HG02884 (cell line): ENCODE measurements at regions not wholly inside any gene's neighbourhood (a gene's known extent, or its start where the extent isn't known, plus 50 kb on each side); places are given as distances from the start of the nearest gene placed in this dataset.
"Not testable (repeated sequence)": the region's sequence is repeated elsewhere in the genome, so short reads cannot be mapped to it uniquely, and the experiment has no call there.

Source experiments
- ATAC-seq: cut with Tn5 transposase; IDR thresholded peaks from one replicate; pipeline ENCODE4 v1.9.1; 2021; ENCODE audit warnings: mild to moderate bottlenecking, moderate library complexity; ENCODE audit not compliant: unreplicated experiment

DNA sequence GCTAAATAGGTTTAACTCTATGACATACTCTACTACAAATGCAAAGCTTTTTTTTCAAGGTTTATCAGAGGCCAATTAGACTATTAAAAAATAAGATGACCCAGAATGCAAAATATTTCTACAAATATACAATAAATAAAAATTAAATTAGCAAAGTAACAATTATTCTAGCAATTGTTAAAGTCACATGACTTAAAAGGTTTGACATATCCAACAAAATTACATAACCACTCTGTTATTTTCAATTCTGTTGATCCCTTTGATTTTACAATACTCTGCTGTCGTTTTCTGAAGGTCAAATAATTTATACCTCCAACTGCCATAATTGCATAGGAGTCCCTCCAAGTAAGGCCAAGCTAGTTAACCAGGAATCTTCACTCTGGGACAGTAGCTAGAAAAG is 292.6 kb upstream of the MIR17HG start:
- no peak for ATAC-seq

GRCh38 chr13:91056746-91057145 is 290.7 kb upstream of the MIR17HG start:
- peak; percentile 71 for ATAC-seq

DNA sequence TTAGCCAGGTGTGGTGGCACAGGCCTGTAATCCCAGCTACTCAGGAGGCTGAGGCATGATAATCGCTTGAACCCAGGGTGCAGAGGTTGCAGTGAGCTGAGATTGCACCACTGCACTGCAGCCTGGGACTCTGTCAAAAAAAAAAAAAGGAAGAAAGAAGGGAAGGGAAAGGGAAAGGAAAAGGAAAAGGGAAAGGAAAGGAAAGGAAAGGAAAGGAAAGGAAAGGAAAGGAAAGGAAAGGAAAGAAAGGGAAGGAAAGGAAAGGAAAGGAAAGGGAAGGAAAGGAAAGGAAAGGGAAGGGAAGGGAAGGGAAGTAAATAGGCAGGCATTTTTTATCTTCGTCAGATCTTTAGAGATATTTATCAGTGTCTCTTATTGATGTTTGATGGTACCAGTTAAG is 290.0 kb upstream of the MIR17HG start:
- ATAC-seq, result not testable (repeated sequence)

DNA sequence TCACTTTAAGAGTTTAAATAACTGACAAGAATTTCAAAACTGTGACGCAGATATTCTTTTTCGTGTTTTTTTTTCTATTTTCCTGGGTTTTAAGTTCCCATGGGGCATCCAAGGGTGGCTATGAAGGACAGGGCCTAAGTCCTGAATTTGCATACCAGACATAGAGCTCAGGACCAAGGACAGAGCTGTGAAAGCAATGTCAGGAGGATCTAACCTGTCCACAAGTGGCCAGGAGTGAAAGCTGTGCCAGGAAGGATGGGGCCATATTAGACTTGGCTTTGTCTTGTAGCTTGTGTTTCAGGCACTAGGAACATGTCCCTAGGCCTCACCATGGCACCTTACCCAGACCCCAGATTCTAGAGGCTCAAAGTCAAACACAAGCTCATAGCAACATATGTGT is 289.4 kb upstream of the MIR17HG start:
- no peak for ATAC-seq

- ATAC-seq, result no peak
These were observed 288.6 kb upstream of the MIR17HG start for GRCh38 chr13:91058919-91059318.

GRCh38 chr13:91066745-91067144 is 280.7 kb upstream of the MIR17HG start:
- no peak for ATAC-seq

DNA sequence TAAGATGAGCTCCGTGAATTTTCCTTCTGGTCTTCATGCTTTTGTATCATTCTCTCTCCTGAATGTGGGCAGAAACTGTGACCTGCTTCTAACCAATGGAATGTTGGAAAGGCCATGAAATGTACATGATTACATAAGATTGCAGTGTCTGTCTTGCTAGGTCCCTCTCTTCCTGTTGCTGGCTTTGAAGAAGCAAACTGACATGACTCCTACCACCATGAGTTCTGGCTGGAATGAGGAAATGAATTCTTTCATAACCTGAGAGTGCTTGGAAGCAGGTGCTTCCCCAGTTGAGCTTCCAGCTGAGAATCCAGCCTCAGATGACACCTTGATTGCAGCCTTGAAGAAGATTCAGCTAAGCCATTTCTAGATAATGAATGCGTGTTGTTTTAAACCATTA is 275.0 kb upstream of the MIR17HG start:
- no peak for ATAC-seq

DNA sequence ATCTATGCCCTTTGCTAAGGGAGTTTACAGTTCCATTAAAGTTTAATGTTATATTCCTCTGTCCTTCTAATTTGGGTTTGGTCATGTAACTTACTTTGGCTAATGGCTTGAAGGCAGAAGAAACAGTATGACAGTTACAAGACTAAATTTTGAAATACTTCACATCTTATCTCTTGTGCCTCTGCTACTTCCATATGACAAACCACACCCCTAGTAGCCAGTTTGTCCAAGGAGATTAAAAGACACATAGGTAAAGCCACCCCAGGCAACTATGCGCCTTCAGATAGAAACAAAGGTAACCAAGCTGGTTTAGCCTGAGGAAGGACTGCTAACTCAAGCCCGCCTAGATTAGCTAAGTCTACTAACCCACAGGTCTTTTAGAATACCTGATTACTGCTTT is 273.4 kb upstream of the MIR17HG start:
- no peak for ATAC-seq

DNA sequence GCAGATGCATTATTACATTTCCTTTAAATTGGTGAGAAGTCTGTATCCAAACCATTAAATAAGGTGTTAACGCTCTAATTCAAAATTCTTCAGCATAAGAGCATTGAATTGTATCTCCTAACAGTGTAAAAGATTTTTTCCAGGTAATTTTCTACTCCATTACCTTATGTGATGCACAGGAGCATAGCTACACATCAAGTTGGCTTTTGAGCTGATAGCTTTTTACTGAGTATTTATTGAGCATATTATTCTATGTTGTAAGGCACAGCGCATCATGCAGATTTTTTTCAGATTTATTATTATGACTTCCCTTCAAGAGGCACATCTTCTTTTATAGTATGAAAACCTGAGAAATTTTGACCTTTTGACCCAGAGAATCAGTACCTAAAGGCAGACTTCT is 270.7 kb upstream of the MIR17HG start:
- no peak for ATAC-seq

- no peak for ATAC-seq
These were observed 269.3 kb upstream of the MIR17HG start for GRCh38 chr13:91078093-91078679.

DNA sequence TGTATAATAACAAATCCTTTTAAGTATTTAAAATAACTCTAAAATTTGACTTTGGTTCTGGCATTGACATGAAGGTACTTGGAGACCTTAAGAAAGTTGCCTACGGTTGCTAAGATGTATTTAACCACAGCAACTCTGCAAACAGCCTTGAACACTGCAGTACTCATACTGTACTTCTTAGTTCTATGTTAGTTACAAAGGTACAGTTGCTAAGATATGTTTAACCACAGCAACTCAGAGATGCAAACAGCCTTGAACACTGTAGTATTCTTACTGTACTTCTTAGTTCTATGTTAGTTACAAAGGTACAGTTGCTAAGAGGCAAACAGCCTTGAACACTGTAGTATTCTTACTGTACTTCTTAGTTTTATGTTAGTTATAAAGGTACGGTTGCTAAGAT is 268.3 kb upstream of the MIR17HG start:
- no peak for ATAC-seq

DNA sequence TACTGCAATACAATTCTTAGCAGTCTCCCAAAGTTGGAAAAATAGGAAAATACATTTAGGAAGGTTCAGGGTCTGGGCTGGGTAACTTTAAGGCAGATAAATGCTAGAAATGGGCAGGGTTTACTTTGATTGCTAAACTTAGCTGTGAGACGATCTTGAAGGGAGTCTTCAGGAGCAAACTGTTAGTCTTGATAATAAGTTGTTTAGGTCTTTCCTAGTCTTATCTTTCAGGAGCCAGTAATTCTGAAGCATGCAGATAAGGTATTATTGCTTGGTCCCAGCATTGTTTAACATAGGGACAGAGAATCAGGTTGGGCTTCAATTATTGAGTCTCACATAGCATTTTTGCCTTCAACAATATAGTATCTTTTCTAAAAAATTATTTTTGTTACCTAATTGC is 262.4 kb upstream of the MIR17HG start:
- ATAC-seq, result no peak

DNA sequence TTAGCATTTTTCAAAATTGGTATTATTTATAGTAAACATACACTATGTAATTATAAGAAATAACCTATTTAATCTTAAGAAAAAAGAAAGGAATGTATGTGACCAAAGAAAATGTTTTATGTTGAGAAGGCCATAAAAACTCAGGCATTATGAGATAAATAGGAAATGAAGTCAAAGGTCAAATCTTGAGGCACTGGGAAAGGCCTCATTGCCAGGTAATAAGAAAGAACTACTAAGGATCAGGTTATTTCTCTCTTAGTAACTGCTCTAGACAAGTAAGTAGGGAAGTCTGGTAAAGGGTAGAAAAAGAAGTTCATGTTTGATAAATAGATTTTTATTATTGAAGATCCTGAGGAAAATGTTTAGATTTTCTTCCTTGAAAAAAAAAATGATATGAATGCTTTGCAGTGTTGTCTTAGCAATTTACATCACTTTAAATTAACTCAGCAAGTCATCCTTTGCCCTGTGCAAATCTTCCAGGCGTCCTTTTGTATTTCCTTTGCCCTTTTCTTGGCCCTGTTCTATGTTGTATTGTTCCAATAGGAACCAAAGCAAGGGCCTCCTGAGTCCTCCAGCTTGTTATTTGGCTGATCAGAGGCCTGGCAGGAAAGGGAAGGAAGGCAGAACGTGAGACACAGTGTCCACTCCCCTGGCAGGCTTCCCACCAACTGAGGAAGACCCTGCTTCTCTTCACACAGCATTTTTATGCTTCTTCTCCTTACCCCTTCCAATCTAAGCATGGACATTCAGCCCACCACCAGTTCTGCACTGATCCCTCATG is 260.4 kb upstream of the MIR17HG start:
- no peak for ATAC-seq

DNA sequence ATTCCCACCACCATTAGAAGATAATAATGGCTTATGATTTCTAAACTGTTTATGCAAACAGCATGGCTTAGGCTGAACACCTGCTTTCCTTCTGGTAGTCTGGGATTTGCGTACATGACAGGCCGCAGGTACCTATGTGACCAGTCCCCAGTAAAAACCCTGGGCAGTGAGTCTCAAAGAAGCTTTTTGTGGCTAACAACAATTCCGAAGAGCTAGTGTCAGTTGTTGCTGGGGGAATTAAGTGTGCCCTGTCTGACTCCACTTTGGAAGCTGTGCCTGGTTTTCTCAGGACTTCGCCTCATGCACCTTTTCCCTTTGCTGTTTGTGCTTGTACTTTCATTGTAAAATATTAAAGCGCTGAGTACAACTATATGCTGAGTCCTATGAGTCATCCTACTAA is 250.2 kb upstream of the MIR17HG start:
- ATAC-seq, result no peak

- no peak for ATAC-seq
These were observed 247.6 kb upstream of the MIR17HG start for GRCh38 chr13:91099877-91100276.

- ATAC-seq, result no peak
These were observed 246.5 kb upstream of the MIR17HG start for GRCh38 chr13:91100944-91101343.

- no peak for ATAC-seq
These were observed 246.1 kb upstream of the MIR17HG start for GRCh38 chr13:91101381-91101780.

DNA sequence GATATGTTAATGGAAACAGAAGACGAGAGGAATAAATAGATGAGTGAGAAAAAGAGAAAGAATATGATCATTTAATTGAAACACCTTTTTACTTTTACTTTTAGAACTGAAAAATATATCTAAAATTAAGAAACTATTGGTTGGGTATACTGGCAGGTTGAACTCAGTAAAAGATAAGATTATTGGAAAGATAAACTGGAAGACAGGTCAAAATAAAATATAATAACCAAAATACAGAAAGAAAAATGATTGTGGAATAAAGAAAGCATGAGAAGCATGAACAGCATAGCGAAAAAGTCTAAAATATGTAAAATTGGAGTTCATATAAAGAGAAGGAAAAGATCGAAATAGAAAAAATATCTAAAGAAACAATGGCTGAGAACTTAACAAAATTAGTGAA is 242.2 kb upstream of the MIR17HG start:
- no peak for ATAC-seq

- no peak for ATAC-seq
These were observed 240.9 kb upstream of the MIR17HG start for GRCh38 chr13:91106565-91106964.

DNA sequence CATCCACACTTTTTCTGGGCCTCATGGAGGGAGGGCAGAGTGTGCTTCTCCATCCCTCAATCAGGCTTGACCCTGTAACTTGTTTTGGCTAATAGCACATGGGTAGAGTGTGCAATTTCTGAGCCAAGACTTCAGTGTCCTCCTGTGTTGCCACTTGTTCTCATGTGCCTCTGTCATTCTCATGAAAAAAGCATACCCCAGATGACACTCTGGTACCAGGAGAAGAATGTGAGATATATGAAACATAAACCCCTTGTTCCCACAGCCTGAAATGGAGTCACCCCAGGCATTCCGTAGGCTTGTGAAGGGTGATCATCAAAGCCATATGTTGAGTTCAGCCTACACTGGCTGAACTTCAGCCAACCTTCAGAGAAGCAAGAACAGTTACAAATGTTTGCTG is 239.2 kb upstream of the MIR17HG start:
- no peak for ATAC-seq

DNA sequence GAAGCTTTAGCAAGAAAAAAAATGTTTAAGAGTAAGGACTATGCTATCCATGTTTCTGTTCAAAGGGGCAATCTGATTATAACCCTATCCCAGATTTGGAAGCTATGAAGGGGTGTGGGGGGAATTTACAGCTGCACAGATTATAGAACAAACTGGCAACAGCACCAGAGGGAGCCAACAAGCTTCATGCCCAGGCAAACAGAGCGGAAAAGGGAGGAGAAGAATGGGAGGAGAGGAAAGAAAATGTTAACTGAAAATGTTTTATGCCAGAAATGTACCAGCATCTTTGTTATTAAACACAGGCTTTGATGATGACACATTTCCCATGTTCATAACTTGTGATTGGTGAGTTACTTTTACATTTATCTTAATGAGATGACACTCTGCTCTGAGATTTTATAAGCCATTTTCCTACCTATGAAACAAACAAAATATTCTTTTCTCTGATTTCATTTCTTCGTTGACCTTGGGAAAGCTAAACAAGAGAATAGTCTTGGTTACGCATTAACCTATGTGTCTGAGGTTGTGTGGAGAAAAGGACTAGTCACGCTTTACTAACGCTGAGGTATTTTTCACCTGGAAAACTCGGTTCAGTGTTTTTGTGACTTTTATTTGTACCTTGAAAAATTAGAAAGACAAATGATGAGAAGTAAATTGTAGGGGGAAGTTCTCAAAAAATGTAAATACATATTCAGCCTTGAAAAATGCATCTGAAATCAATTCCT is 235.8 kb upstream of the MIR17HG start:
- no peak for ATAC-seq
